EL (cell line): ENCODE measurements at regions not wholly inside any gene's neighbourhood (a gene's known extent, or its start where the extent isn't known, plus 50 kb on each side); places are given as distances from the start of the nearest gene placed in this dataset.

Experiments used
- DNase-seq: peaks from one replicate; pipeline ENCODE4 v3.0.0-alpha.2; 2016

- DNase-seq: no peak
Measured at GRCh38 chr5:173835131-173835530, 53.0 kb upstream of the CPEB4 start.

GRCh38 chr5:173835661-173836060 lies 52.5 kb upstream of the CPEB4 start:
- no peak for DNase-seq

GRCh38 chr5:173837654-173838053 lies 50.5 kb upstream of the CPEB4 start:
- no peak for DNase-seq
